GM12873 (cell line): ENCODE measurements at regions not wholly inside any gene's neighbourhood (a gene's known extent, or its start where the extent isn't known, plus 50 kb on each side); places are given as distances from the start of the nearest gene placed in this dataset.

Source experiments
- TF ChIP-seq, protein P1 (sequence below): IDR thresholded peaks from 2 replicates; pipeline ENCODE4 v1.5.1; 2012; ENCODE audit warnings: low read depth, mild to moderate bottlenecking, moderate library complexity, low read length, control low read depth; ENCODE audit not compliant: insufficient read depth; ENCODE audit errors: missing control alignments

GRCh38 chr5:121681229-121681855, 170.3 kb upstream of the FTMT start:
- TF ChIP-seq, protein P1, sequence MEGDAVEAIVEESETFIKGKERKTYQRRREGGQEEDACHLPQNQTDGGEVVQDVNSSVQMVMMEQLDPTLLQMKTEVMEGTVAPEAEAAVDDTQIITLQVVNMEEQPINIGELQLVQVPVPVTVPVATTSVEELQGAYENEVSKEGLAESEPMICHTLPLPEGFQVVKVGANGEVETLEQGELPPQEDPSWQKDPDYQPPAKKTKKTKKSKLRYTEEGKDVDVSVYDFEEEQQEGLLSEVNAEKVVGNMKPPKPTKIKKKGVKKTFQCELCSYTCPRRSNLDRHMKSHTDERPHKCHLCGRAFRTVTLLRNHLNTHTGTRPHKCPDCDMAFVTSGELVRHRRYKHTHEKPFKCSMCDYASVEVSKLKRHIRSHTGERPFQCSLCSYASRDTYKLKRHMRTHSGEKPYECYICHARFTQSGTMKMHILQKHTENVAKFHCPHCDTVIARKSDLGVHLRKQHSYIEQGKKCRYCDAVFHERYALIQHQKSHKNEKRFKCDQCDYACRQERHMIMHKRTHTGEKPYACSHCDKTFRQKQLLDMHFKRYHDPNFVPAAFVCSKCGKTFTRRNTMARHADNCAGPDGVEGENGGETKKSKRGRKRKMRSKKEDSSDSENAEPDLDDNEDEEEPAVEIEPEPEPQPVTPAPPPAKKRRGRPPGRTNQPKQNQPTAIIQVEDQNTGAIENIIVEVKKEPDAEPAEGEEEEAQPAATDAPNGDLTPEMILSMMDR, result no peak

- TF ChIP-seq, protein P1, result no peak
Observed at GRCh38 chr5:121688126-121688525, 163.6 kb upstream of the FTMT start.

DNA sequence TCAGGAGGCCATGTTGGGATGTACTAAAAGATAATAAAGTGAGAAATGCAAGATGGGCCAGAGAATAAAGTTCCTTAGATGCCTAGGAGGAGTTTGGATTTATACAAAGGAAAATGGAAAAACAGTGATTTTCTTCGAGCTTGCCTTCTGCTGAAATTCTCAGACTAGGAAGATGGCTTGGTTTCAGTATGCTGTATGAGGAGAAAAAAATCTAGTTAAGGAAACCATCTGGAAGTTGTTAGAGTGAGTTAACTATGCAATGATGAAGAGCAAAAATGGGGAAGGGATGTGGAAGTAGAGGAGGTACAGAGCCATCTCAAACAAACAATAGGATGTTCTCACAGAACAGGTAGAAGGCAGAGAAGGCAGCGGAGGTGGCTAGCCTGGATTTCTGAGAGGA, 162.9 kb upstream of the FTMT start:
- TF ChIP-seq, protein P1, result no peak

- TF ChIP-seq, protein P1, result no peak
Observed at GRCh38 chr5:121691478-121691877, 160.2 kb upstream of the FTMT start.

DNA sequence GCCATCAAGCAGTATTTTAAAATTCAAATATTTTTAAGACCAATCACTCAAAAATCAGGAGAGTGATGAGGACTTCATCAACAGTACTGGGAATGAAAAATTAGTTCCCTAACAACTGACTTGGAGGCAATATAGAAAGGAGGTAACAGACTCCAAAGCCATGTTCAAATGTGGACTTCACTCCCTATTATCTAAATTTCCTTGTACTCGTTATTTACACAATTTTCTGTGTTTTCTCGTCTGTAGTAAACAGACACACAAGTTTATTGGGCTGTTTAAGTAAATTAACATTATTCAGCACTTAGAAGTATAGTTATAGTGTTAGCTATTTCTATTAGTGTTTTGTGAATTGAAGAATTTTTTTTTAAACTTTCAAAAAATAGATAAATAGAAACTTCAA, 159.5 kb upstream of the FTMT start:
- TF ChIP-seq, protein P1, result no peak

DNA sequence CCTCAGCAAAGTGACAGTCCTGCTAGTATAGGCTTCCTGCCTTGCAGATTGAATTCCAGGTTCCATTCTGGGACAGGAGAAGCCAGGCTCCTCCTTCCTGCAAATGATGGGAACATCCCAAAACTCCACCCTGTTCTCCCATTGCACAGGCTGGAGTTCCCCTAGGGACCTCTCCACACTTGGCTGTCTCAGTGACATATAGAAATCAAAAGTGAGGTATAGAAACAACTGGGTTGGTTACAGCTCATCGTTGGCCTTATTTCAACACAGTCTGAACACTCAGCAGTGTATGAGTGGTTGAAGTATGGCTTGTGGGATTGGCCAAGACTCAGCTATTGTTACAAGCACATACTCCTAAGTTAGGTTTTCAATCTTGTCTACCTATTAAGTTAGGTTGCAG, 157.8 kb upstream of the FTMT start:
- TF ChIP-seq, protein P1, result no peak

DNA sequence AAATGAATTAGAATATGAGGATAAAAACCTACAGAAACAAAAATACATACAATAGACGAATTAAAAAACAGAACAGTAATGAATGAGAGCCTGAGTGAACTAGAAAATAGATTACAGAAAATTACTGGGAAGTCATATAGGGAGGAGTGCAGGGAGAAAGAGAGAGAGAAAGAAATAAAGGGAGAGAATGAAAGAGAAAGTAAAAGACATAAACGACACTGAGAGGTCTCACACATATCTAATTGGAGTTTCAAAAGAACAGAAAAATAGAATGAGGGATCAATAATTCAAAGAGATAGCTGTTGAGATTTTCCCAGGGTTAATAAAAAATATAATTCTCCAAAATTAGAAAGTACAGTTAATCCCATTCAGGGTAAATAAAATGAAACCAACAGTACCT, 156.4 kb upstream of the FTMT start:
- TF ChIP-seq, protein P1, result no peak

- TF ChIP-seq, protein P1, result no peak
Observed at GRCh38 chr5:121698690-121699089, 153.0 kb upstream of the FTMT start.
